Amniotic epithelial cell (primary cell): ENCODE measurements at regions not wholly inside any gene's neighbourhood (a gene's known extent, or its start where the extent isn't known, plus 50 kb on each side); places are given as distances from the start of the nearest gene placed in this dataset.
"Not testable (repeated sequence)": the region's sequence is repeated elsewhere in the genome, so short reads cannot be mapped to it uniquely, and the experiment has no call there.

Experiments
- DNase-seq: peaks from one replicate; pipeline ENCODE4 v3.0.0-alpha.2; 2010; ENCODE audit warnings: low read depth

GRCh38 chr7:113301983-113302382, 183.6 kb upstream of the SMIM30 start:
- DNase-seq, result no peak

GRCh38 chr7:113301141-113301540, 182.8 kb upstream of the SMIM30 start:
- DNase-seq, result no peak

GRCh38 chr7:113299748-113300147, 181.4 kb upstream of the SMIM30 start:
- no peak for DNase-seq

GRCh38 chr7:113298501-113298900, 180.1 kb upstream of the SMIM30 start:
- DNase-seq, result no peak

- DNase-seq, result no peak
Observed at GRCh38 chr7:113294750-113295149, 176.4 kb upstream of the SMIM30 start.

- no peak for DNase-seq
Observed at GRCh38 chr7:113292105-113292504, 173.8 kb upstream of the SMIM30 start.

GRCh38 chr7:113291058-113291457, 172.7 kb upstream of the SMIM30 start:
- DNase-seq, result no peak

- DNase-seq, result peak; percentile 49
Observed at GRCh38 chr7:113289140-113289740, 170.9 kb upstream of the SMIM30 start.

GRCh38 chr7:113285411-113285810, 167.1 kb upstream of the SMIM30 start:
- DNase-seq, result peak; percentile 60

GRCh38 chr7:113283861-113284260, 165.5 kb upstream of the SMIM30 start:
- peak; percentile 7 for DNase-seq

- no peak for DNase-seq
Observed at GRCh38 chr7:113282875-113283274, 164.5 kb upstream of the SMIM30 start.

- DNase-seq, result no peak
Observed at GRCh38 chr7:113281223-113281622, 162.9 kb upstream of the SMIM30 start.

GRCh38 chr7:113279256-113279655, 160.9 kb upstream of the SMIM30 start:
- no peak for DNase-seq

GRCh38 chr7:113270790-113271189, 152.4 kb upstream of the SMIM30 start:
- DNase-seq, result no peak

- DNase-seq, result not testable (repeated sequence)
Observed at GRCh38 chr7:113269592-113269991, 151.2 kb upstream of the SMIM30 start.

GRCh38 chr7:113268757-113269156, 150.4 kb upstream of the SMIM30 start:
- DNase-seq, result no peak

GRCh38 chr7:113267885-113268284, 149.5 kb upstream of the SMIM30 start:
- DNase-seq, result peak; percentile 89

- peak; percentile 3 for DNase-seq
Observed at GRCh38 chr7:113267271-113267670, 148.9 kb upstream of the SMIM30 start.

GRCh38 chr7:113263749-113264148, 145.4 kb upstream of the SMIM30 start:
- DNase-seq, result no peak

- not testable (repeated sequence) for DNase-seq
Observed at GRCh38 chr7:113263215-113263742, 144.9 kb upstream of the SMIM30 start.

GRCh38 chr7:113256883-113257531, 138.7 kb upstream of the SMIM30 start:
- DNase-seq, result peak; percentile 4

GRCh38 chr7:113247198-113247597, 128.8 kb upstream of the SMIM30 start:
- DNase-seq, result no peak

- DNase-seq, result no peak
Observed at GRCh38 chr7:113246738-113247137, 128.4 kb upstream of the SMIM30 start.

- DNase-seq, result no peak
Observed at GRCh38 chr7:113232885-113233284, 114.5 kb upstream of the SMIM30 start.
